H1 (cell line): ENCODE measurements at regions not wholly inside any gene's neighbourhood (a gene's known extent, or its start where the extent isn't known, plus 50 kb on each side); places are given as distances from the start of the nearest gene placed in this dataset.

ENCODE experiments used
- CTCF ChIA-PET: fragments of 300-600 bp; sonication (Branson Sonifier 250); formaldehyde crosslinking; loops from one replicate; lab custom pipeline; 2021; ENCODE audit not compliant: partially characterized antibody; lab: Charles Lee
- POLR2A ChIA-PET: fragments of 300-600 bp; sonication (Branson Sonifier 250); formaldehyde crosslinking; loops from one replicate; lab custom pipeline; 2021; ENCODE audit warnings: inconsistent platforms; ENCODE audit not compliant: partially characterized antibody; lab: Charles Lee
- DNase-seq, 2 experiments: peaks; one replicate each; pipeline versions ENCODE4 v3.0.0 to v3.0.0-alpha.2; 2010 to 2022; ENCODE audit warnings: low spot score in 2 of 2, low read depth in 1 of 2, mixed read lengths in 1 of 2
- FAIRE-seq: peaks from 2 replicates; lab custom pipeline; 2011; peaks lifted over from hg19 to GRCh38; lab: Jason Lieb, UNC
- H2AFZ ChIP-seq: 2 replicates; pipeline ENCODE4 v1.8.1; 2012; ENCODE audit warnings: low read length, inconsistent platforms
- H2AK5ac ChIP-seq: 2 replicates; pipeline ENCODE4 v1.6.1; 2013; ENCODE audit warnings: low read depth, low read length
- H2BK120ac ChIP-seq: replicated peaks from 2 replicates; pipeline ENCODE3; 2013; ENCODE audit warnings: low read depth, low read length, inconsistent platforms
- H2BK12ac ChIP-seq: 2 replicates; pipeline ENCODE4 v1.6.1; 2013; ENCODE audit warnings: low read depth, low read length
- H2BK15ac ChIP-seq: 2 replicates; pipeline ENCODE4 v1.6.1; 2013; ENCODE audit warnings: low read length
- H2BK20ac ChIP-seq: 2 replicates; pipeline ENCODE4 v1.6.1; 2013; ENCODE audit warnings: low read length
- H2BK5ac ChIP-seq: 2 replicates; pipeline ENCODE4 v1.6.1; 2013; ENCODE audit warnings: low read depth, low read length
- H3K14ac ChIP-seq: 2 replicates; pipeline ENCODE4 v1.6.1; 2013; ENCODE audit warnings: inconsistent platforms; ENCODE audit not compliant: insufficient read length
- H3K18ac ChIP-seq: 2 replicates; pipeline ENCODE4 v1.6.1; 2013; ENCODE audit warnings: low read length; ENCODE audit errors: extremely low read depth
- H3K23ac ChIP-seq: 2 replicates; pipeline ENCODE4 v1.6.1; 2013; ENCODE audit warnings: inconsistent platforms; ENCODE audit not compliant: insufficient read length
- H3K23me2 ChIP-seq: 2 replicates; pipeline ENCODE4 v1.6.1; 2013; ENCODE audit warnings: low read depth, low read length
- H3K27ac ChIP-seq: 2 replicates; pipeline ENCODE4 v1.6.1; 2011; ENCODE audit warnings: low read depth, low read length, inconsistent platforms
- H3K27me3 ChIP-seq, 4 experiments: replicated peaks in 1 of 4; 1 replicate in 1 of 4; 2 replicates in 3 of 4; pipeline versions ENCODE4 v1.6.1 to v1.8.1; 2011 to 2013; ENCODE audit warnings: low read length in 3 of 4, mild to moderate bottlenecking in 3 of 4, inconsistent platforms in 2 of 4, mixed read lengths in 2 of 4, moderate library complexity in 1 of 4; ENCODE audit not compliant: control insufficient read depth in 3 of 4, insufficient read depth in 3 of 4; ENCODE audit errors: extremely low read depth in 1 of 4
- H3K36me3 ChIP-seq, 4 experiments: 2 replicates each; pipeline versions ENCODE4 v1.6.1 to v1.8.1; 2011 to 2013; ENCODE audit warnings: mild to moderate bottlenecking in 4 of 4, low read length in 3 of 4, moderate library complexity in 2 of 4, control low read depth in 1 of 4, inconsistent platforms in 1 of 4; ENCODE audit not compliant: insufficient read depth in 4 of 4, control insufficient read depth in 2 of 4
- H3K4ac ChIP-seq: replicated peaks from 2 replicates; pipeline ENCODE3; 2013; ENCODE audit warnings: low read length, low read depth, mixed read lengths, inconsistent platforms; ENCODE audit not compliant: insufficient read length
- H3K4me1 ChIP-seq, 4 experiments: replicated peaks in 1 of 4; 1 replicate in 1 of 4; 2 replicates in 3 of 4; pipeline versions ENCODE4 v1.6.1 to v1.8.1; 2011 to 2013; ENCODE audit warnings: low read length in 3 of 4, inconsistent platforms in 2 of 4, mixed read lengths in 1 of 4; ENCODE audit not compliant: insufficient read depth in 4 of 4, control insufficient read depth in 3 of 4
- H3K4me2 ChIP-seq, 2 experiments: 2 replicates each; pipeline versions ENCODE4 v1.6.1 to v1.8.1; 2011 to 2013; ENCODE audit warnings: low read depth in 2 of 2, low read length in 2 of 2, control low read depth in 1 of 2, inconsistent platforms in 1 of 2, mild to moderate bottlenecking in 1 of 2; ENCODE audit not compliant: insufficient read depth in 1 of 2
- H3K4me3 ChIP-seq, 4 experiments: fragments of 200-600, 300-600 bp in 1 of 4; sonication (generic), shearing (Covaris generic), sonication (Bioruptor Twin) in 1 of 4; 2 replicates each; pipeline versions ENCODE4 v1.5.1 to v1.8.1; 2011 to 2016; ENCODE audit warnings: low read length in 4 of 4, low read depth in 3 of 4, control low read depth in 2 of 4, inconsistent platforms in 2 of 4, mild to moderate bottlenecking in 2 of 4, mixed read lengths in 1 of 4, moderate library complexity in 1 of 4; ENCODE audit not compliant: insufficient read depth in 2 of 4; ENCODE audit errors: extremely low read depth in 1 of 4
- H3K56ac ChIP-seq: replicated peaks from 2 replicates; pipeline ENCODE3; 2013; ENCODE audit warnings: low read depth, mild to moderate bottlenecking, mixed read lengths, low read length, inconsistent platforms; ENCODE audit not compliant: insufficient read length
- H3K79me1 ChIP-seq: 2 replicates; pipeline ENCODE4 v1.6.1; 2013; ENCODE audit warnings: low read depth, low read length, control low read depth
- H3K79me2 ChIP-seq, 2 experiments: 2 replicates each; pipeline versions ENCODE4 v1.6.1 to v1.8.1; 2012 to 2013; ENCODE audit warnings: low read length in 2 of 2, mild to moderate bottlenecking in 2 of 2, inconsistent platforms in 1 of 2; ENCODE audit not compliant: insufficient read depth in 2 of 2, control insufficient read depth in 1 of 2
- H3K9ac ChIP-seq, 4 experiments: replicated peaks in 1 of 4; 1 replicate in 1 of 4; 2 replicates in 3 of 4; pipeline versions ENCODE4 v1.6.1 to v1.8.1; 2011 to 2013; ENCODE audit warnings: low read depth in 3 of 4, low read length in 3 of 4, control low read depth in 2 of 4, mild to moderate bottlenecking in 2 of 4, moderate library complexity in 2 of 4, inconsistent platforms in 1 of 4; ENCODE audit errors: extremely low read depth in 1 of 4
- H3K9me3 ChIP-seq, 2 experiments: 2 replicates each; pipeline versions ENCODE4 v1.6.1 to v1.8.1; 2012 to 2013; ENCODE audit warnings: mild to moderate bottlenecking in 2 of 2, moderate library complexity in 2 of 2, control low read depth in 1 of 2, inconsistent platforms in 1 of 2, low read depth in 1 of 2, low read length in 1 of 2, mixed read lengths in 1 of 2; ENCODE audit not compliant: insufficient read depth in 2 of 2
- H4K20me1 ChIP-seq, 2 experiments: replicated peaks in 1 of 2; 2 replicates each; pipeline versions ENCODE3 to v1.8.1; 2011 to 2013; ENCODE audit warnings: inconsistent platforms in 2 of 2, low read length in 2 of 2, mild to moderate bottlenecking in 1 of 2; ENCODE audit not compliant: insufficient read depth in 2 of 2, control insufficient read depth in 1 of 2
- H4K5ac ChIP-seq: 2 replicates; pipeline ENCODE4 v1.6.1; 2013; ENCODE audit warnings: low read length, low read depth, mixed read lengths, inconsistent platforms; ENCODE audit not compliant: insufficient read length
- H4K8ac ChIP-seq: 2 replicates; pipeline ENCODE4 v1.8.0; 2013; ENCODE audit warnings: mild to moderate bottlenecking, moderate library complexity, low read length, inconsistent platforms; ENCODE audit not compliant: insufficient read depth; ENCODE audit errors: extremely low read depth
- H4K91ac ChIP-seq: replicated peaks from 2 replicates; pipeline ENCODE3; 2013; ENCODE audit warnings: low read length, mixed read lengths, inconsistent platforms; ENCODE audit not compliant: insufficient read length
- ATF3 ChIP-seq: IDR thresholded peaks from 2 replicates; pipeline ENCODE4 v1.6.1; 2011; ENCODE audit warnings: low read depth, mild to moderate bottlenecking, low read length; ENCODE audit not compliant: insufficient read depth
- BACH1 ChIP-seq: IDR thresholded peaks from 2 replicates; pipeline ENCODE4 v1.6.1; 2012; ENCODE audit warnings: low read length, improper control_type of control experiment
- BCL11A ChIP-seq, 2 experiments: IDR thresholded peaks; one replicate each; pipeline ENCODE4 v1.6.1; 2011; ENCODE audit warnings: low read depth in 2 of 2, low read length in 2 of 2, mild to moderate bottlenecking in 2 of 2
- CEBPB ChIP-seq: IDR thresholded peaks from 2 replicates; pipeline ENCODE4 v1.6.1; 2012; ENCODE audit warnings: low read depth, low read length
- E2F6 ChIP-seq: IDR thresholded peaks from 2 replicates; pipeline ENCODE4 v1.6.1; 2012; ENCODE audit warnings: inconsistent platforms
- EGR1 ChIP-seq: IDR thresholded peaks from 2 replicates; pipeline ENCODE4 v1.6.1; 2011; ENCODE audit warnings: low read depth, low read length, borderline replicate concordance
- FOSL1 ChIP-seq: IDR thresholded peaks from 2 replicates; pipeline ENCODE4 v1.6.1; 2011; ENCODE audit warnings: mild to moderate bottlenecking, low read depth, low read length, moderate library complexity; ENCODE audit not compliant: insufficient read depth
- GTF2F1 ChIP-seq: IDR thresholded peaks from 2 replicates; pipeline ENCODE4 v1.6.1; 2012; ENCODE audit warnings: low read depth, low read length, improper control_type of control experiment, borderline replicate concordance
- NRF1 ChIP-seq: IDR thresholded peaks from 2 replicates; pipeline ENCODE4 v1.6.1; 2011; ENCODE audit warnings: mild to moderate bottlenecking, low read depth, low read length, improper control_type of control experiment
- POLR2A ChIP-seq, 2 experiments: IDR thresholded peaks; 1 replicate in 1 of 2; 2 replicates in 1 of 2; pipeline ENCODE4 v1.6.1; 2011; ENCODE audit warnings: low read depth in 2 of 2, low read length in 2 of 2, mild to moderate bottlenecking in 2 of 2; ENCODE audit errors: control extremely low read depth in 1 of 2
- POLR2AphosphoS5 ChIP-seq: IDR thresholded peaks from 2 replicates; pipeline ENCODE4 v1.6.1; 2011; ENCODE audit warnings: low read depth, low read length
- SP2 ChIP-seq: IDR thresholded peaks from 2 replicates; pipeline ENCODE4 v1.6.1; 2012; ENCODE audit warnings: mild to moderate bottlenecking, low read length, inconsistent platforms
- TBP ChIP-seq: IDR thresholded peaks from 2 replicates; pipeline ENCODE4 v1.6.1; 2011; ENCODE audit warnings: low read depth, low read length, improper control_type of control experiment
- WGBS, 2 experiments: shearing (Covaris generic) in 1 of 2; methylation state at CpG; one replicate each; pipeline versions ENCODE4 v1.1.6 to v1.1.7; 2013 to 2015; ENCODE audit warnings: low lambda C conversion rate in 2 of 2, mixed read lengths in 2 of 2, inconsistent platforms in 1 of 2, low coverage in 1 of 2, missing lambda C conversion rate in 1 of 2; ENCODE audit not compliant: insufficient replicate concordance in 2 of 2, insufficient coverage in 1 of 2, insufficient read length in 1 of 2; ENCODE audit errors: extremely low coverage in 1 of 2, missing lambda C conversion rate in 1 of 2; 5-methylcytosine and 5-hydroxymethylcytosine counted together
- TF ChIP-seq, protein P1 (sequence below): IDR thresholded peaks from 2 replicates; pipeline ENCODE4 v1.6.1; 2012; ENCODE audit warnings: inconsistent platforms

DNA sequence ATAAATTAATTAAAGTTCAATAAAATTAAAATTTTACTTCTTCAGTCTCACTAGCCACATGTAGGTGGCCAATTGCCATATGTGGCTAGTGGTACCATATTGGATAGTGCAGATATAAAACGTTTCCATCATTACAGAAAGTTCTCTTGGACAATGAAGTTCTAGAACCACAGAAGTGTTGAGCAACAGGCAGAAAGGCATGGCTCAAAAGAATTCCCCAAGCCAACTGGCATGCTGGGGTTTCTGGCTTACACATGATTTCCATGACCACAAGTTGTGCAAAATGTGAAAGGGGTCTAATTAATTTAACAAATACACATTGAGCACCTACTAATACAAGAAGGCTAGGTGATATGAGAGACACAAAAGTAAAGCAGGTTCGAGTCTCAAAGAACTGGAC lies 72.2 kb upstream of the CDC42BPA start:
- H3K27ac ChIP-seq = no peak overlapping the region
- POLR2A ChIA-PET = no interaction called here
- FAIRE-seq (no peak), DNase-seq (no peak)
- no peak overlapping the region for H2BK12ac ChIP-seq
- no peak overlapping the region for H3K56ac ChIP-seq
- H4K20me1 ChIP-seq = no peaks in the 10 kb centered on the region
- H2BK120ac ChIP-seq = no peak overlapping the region
- no peak overlapping the region for H2AK5ac ChIP-seq
- H3K18ac ChIP-seq = no peak overlapping the region
- 85% methylated on average over 2 of the region's 2 CpGs; no CpG with 5 or more reads in 1 of the 2 experiments for WGBS, 2 experiments
- H2BK20ac ChIP-seq = no peak overlapping the region
- H3K14ac ChIP-seq = no peak overlapping the region
- no peaks in the 10 kb centered on the region for H3K9me3 ChIP-seq
- H4K91ac ChIP-seq = no peak overlapping the region
- H3K36me3 ChIP-seq = no peaks in the 10 kb centered on the region; a peak in 1 of 8 replicates
- H3K23me2 ChIP-seq = no peaks in the 10 kb centered on the region
- no peak overlapping the region for H3K4me2 ChIP-seq
- no peaks in the 10 kb centered on the region for H3K4me1 ChIP-seq
- no peak overlapping the region for H3K23ac ChIP-seq
- H2BK5ac ChIP-seq = no peak overlapping the region
- no peaks in the 10 kb centered on the region for H3K79me1 ChIP-seq
- CTCF ChIA-PET = no interaction called here
- TF ChIP-seq BACH1 = no peak
- TF ChIP-seq BCL11A (IDR thresholded peaks at IDR 0.05; ENCODE audit: low read depth in 2 of 2, low read length in 2 of 2) = no peak
- TF ChIP-seq SP2 = no peak
- no peak for TF ChIP-seq NRF1
- TF ChIP-seq POLR2A (IDR thresholded peaks at IDR 0.05; ENCODE audit: control extremely low read depth in 1 of 2, low read depth in 2 of 2, low read length in 2 of 2) = no peak
- TF ChIP-seq E2F6 = no peak
- no peak for TF ChIP-seq POLR2AphosphoS5
- TF ChIP-seq CEBPB = no peak
- TF ChIP-seq ATF3 = no peak
- TF ChIP-seq GTF2F1 = no peak
- TF ChIP-seq, protein P1, sequence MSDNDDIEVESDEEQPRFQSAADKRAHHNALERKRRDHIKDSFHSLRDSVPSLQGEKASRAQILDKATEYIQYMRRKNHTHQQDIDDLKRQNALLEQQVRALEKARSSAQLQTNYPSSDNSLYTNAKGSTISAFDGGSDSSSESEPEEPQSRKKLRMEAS = no peak
- no peak for TF ChIP-seq TBP
- no peak for TF ChIP-seq EGR1
- TF ChIP-seq FOSL1 = no peak
- no peak overlapping the region for H2AFZ ChIP-seq
- H3K27me3 ChIP-seq = no peaks in the 10 kb centered on the region
- no peak overlapping the region for H3K9ac ChIP-seq
- no peak overlapping the region for H4K5ac ChIP-seq
- H3K4ac ChIP-seq = no peak overlapping the region
- H4K8ac ChIP-seq = no peak overlapping the region
- no peak overlapping the region for H3K4me3 ChIP-seq
- no peak overlapping the region for H2BK15ac ChIP-seq
- no peaks in the 10 kb centered on the region for H3K79me2 ChIP-seq
